GM12892 (cell line): ENCODE measurements at regions not wholly inside any gene's neighbourhood (a gene's known extent, or its start where the extent isn't known, plus 50 kb on each side); places are given as distances from the start of the nearest gene placed in this dataset.

ENCODE experiments used
- POLR2A ChIP-seq: IDR thresholded peaks from 2 replicates; pipeline ENCODE4 v1.6.1; 2011; ENCODE audit warnings: low read depth, low read length, control low read depth
- POLR2AphosphoS5 ChIP-seq: IDR thresholded peaks from 2 replicates; pipeline ENCODE4 v1.6.1; 2011; ENCODE audit warnings: low read depth, low read length, control low read depth

GRCh38 chr22:49616356-49617231 lies 211.1 kb downstream of the BRD1 start:
- no peak for TF ChIP-seq POLR2A
- TF ChIP-seq POLR2AphosphoS5, result no peak
